HepG2 (cell line): ENCODE measurements at regions not wholly inside any gene's neighbourhood (a gene's known extent, or its start where the extent isn't known, plus 50 kb on each side); places are given as distances from the start of the nearest gene placed in this dataset.

Experiments
- ATAC-seq: fragments of 200-7000 bp; cut with Tn5 transposase; 3 replicates; pipeline ENCODE4 v1.9.1; 2020; ENCODE audit warnings: mild to moderate bottlenecking, moderate library complexity
- BruUV-seq: library from RNA; stranded (reverse); fragments of 400-500 nt; replicated peaks from 2 replicates; lab custom pipeline; 2021; lab: Mats Ljungman, UMichigan
- CTCF ChIA-PET: fragments of 300-600 bp; formaldehyde crosslinking; extraction: SDS; loops from one replicate; lab custom pipeline; 2021; ENCODE audit warnings: low total read pairs, inconsistent platforms, low intra/inter-chr PET ratio; lab: Yijun Ruan, JAX
- POLR2A ChIA-PET: fragments of 350-600 bp; sonication (Branson Sonifier 250); formaldehyde crosslinking; loops from one replicate; lab custom pipeline; 2020; ENCODE audit warnings: antibody characterized with exemption, inconsistent platforms; lab: Yijun Ruan, JAX
- DNase-seq: peaks from one replicate; pipeline ENCODE4 v3.0.0-alpha.2; 2015; ENCODE audit warnings: low spot score
- FAIRE-seq: peaks from 3 replicates; lab custom pipeline; 2011; peaks lifted over from hg19 to GRCh38; lab: Jason Lieb, UNC
- H2AFZ ChIP-seq: one replicate; pipeline ENCODE4 v1.6.1; 2011; ENCODE audit warnings: low read length, inconsistent platforms
- H3K27ac ChIP-seq: fragments of 300-600 bp; 3 replicates; pipeline ENCODE4 v1.8.0; 2011; ENCODE audit warnings: mixed run types, mild to moderate bottlenecking, mixed read lengths, low read length, inconsistent platforms; ENCODE audit not compliant: insufficient read depth; ENCODE audit errors: extremely low read length
- H3K27me3 ChIP-seq, 2 experiments: fragments of 200-600 bp in 1 of 2; 2 replicates in 1 of 2; 3 replicates in 1 of 2; pipeline versions ENCODE4 v1.6.0 to v1.8.0; 2011; ENCODE audit warnings: low read length in 2 of 2, mild to moderate bottlenecking in 2 of 2, moderate library complexity in 2 of 2, inconsistent platforms in 1 of 2; ENCODE audit not compliant: insufficient read depth in 2 of 2, control insufficient read depth in 1 of 2
- H3K36me3 ChIP-seq, 2 experiments: fragments of 200-600 bp in 1 of 2; replicated peaks in 1 of 2; 2 replicates in 1 of 2; 3 replicates in 1 of 2; pipeline versions ENCODE4 v1.5.1 to v1.8.0; 2011; ENCODE audit warnings: low read length in 2 of 2, inconsistent platforms in 1 of 2; ENCODE audit not compliant: insufficient read depth in 2 of 2, control insufficient read depth in 1 of 2
- H3K4me1 ChIP-seq: 2 replicates; pipeline ENCODE4 v1.5.1; 2012; ENCODE audit warnings: low read length, inconsistent platforms; ENCODE audit not compliant: insufficient read depth
- H3K4me2 ChIP-seq: 2 replicates; pipeline ENCODE4 v1.6.0; 2011; ENCODE audit warnings: low read depth, low read length, inconsistent platforms
- H3K4me3 ChIP-seq, 3 experiments: fragments of 200-600 bp in 1 of 3; sonication (generic), shearing (Covaris generic) in 1 of 3; replicated peaks in 1 of 3; 2 replicates each; pipeline ENCODE4 v1.5.1; 2011 to 2016; ENCODE audit warnings: low read length in 3 of 3, inconsistent platforms in 2 of 3, low read depth in 2 of 3, mild to moderate bottlenecking in 2 of 3, control low read depth in 1 of 3, mixed read lengths in 1 of 3; ENCODE audit not compliant: insufficient read depth in 1 of 3
- H3K79me2 ChIP-seq: one replicate; pipeline ENCODE4 v1.6.1; 2011; ENCODE audit warnings: low read length, inconsistent platforms; ENCODE audit not compliant: insufficient read depth
- H3K9ac ChIP-seq: 2 replicates; pipeline ENCODE4 v1.6.0; 2011; ENCODE audit warnings: mild to moderate bottlenecking, low read depth, low read length, inconsistent platforms; ENCODE audit not compliant: insufficient read depth
- H3K9me3 ChIP-seq: 2 replicates; pipeline ENCODE4 v1.5.1; 2012; ENCODE audit warnings: mild to moderate bottlenecking, low read length
- H4K20me1 ChIP-seq: 2 replicates; pipeline ENCODE4 v1.6.0; 2011; ENCODE audit warnings: inconsistent platforms, mild to moderate bottlenecking, low read length, moderate library complexity; ENCODE audit not compliant: insufficient read depth
- ADNP ChIP-seq: sonication (generic); formaldehyde crosslinking; IDR thresholded peaks from 2 replicates; pipeline ENCODE4 v1.4.0; 2020; ENCODE audit warnings: missing genetic modification reagents
- NR2F1 ChIP-seq, 2 experiments: fragments of 450-650 bp in 1 of 2; formaldehyde crosslinking in 1 of 2; IDR thresholded peaks; 2 replicates each; pipeline versions ENCODE4 v1.5.0 to v1.6.1; 2016 to 2020; ENCODE audit warnings: mild to moderate bottlenecking in 1 of 2, missing compliant biosample characterization in 1 of 2, missing genetic modification reagents in 1 of 2, moderate library complexity in 1 of 2
- ZBTB38 ChIP-seq: sonication (generic); formaldehyde crosslinking; IDR thresholded peaks from 2 replicates; pipeline ENCODE4 v1.5.1; 2020; ENCODE audit warnings: mild to moderate bottlenecking, missing genetic modification reagents
- ZFP1 ChIP-seq: IDR thresholded peaks from 2 replicates; pipeline ENCODE4 v1.6.1; 2016
- ZMYM4 ChIP-seq: sonication (generic); formaldehyde crosslinking; IDR thresholded peaks from 2 replicates; pipeline ENCODE4 v1.8.1; 2023; ENCODE audit warnings: mild to moderate bottlenecking, missing genetic modification reagents
- WGBS: methylation state at CpG from one replicate; pipeline ENCODE4 v1.1.6; 2017; ENCODE audit warnings: low lambda C conversion rate; 5-methylcytosine and 5-hydroxymethylcytosine counted together
- in situ Hi-C: cut with HindIII; loops from 2 replicates; pipeline ENCODE4 v1.10.0; 2017; ENCODE audit warnings: low pct_unique_long_range_greater_than_20kb; ENCODE audit not compliant: extremely low pct_ligation_motif_present
- intact Hi-C: fragments of 100-400 bp; cut with micrococcal nuclease; formaldehyde crosslinking; loops from one replicate; pipeline ENCODE4 v1.10.0; 2022; ENCODE audit not compliant: unreplicated experiment
- TF ChIP-seq, protein P1 (sequence below): sonication (generic); formaldehyde crosslinking; IDR thresholded peaks from 2 replicates; pipeline ENCODE4 v1.4.0; 2020; ENCODE audit warnings: missing genetic modification reagents
- TF ChIP-seq, protein P2 (sequence below): sonication (generic); formaldehyde crosslinking; IDR thresholded peaks from 2 replicates; pipeline ENCODE4 v1.4.0; 2020; ENCODE audit warnings: missing genetic modification reagents, borderline replicate concordance
- TF ChIP-seq, protein P3 (sequence below): sonication (generic); formaldehyde crosslinking; IDR thresholded peaks from 2 replicates; pipeline ENCODE4 v1.5.1; 2020; ENCODE audit warnings: missing genetic modification reagents, mild to moderate bottlenecking, borderline replicate concordance

DNA sequence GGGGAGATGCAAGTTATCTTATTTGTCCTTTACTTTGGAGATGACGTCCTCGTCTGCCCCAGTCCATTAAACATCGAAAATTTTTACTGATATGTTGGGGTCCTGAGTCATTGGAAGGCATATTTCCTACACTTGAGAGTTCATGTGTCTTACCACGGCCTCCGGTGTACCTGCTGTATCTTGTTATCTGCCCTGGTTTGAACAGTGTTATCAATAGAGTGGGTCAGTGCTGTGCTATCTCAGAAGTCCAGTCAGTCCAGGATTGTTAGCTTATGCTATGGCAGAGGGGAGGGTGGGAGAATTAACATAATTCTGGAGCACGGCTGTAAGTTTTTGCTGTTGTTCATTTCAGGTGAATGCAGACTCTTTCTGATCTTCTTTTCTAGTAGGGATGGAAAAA, 102.3 kb downstream of the ADCYAP1 start:
- intact Hi-C loops (no loop called here), in situ Hi-C loops (no loop called here)
- Histone ChIP-seq H3K9ac (no peak overlapping the region), H2AFZ (no peak overlapping the region), H3K79me2 (no peaks in the 10 kb centered on the region), H3K4me3 (no peak overlapping the region), H3K27ac (no peak overlapping the region), H3K4me1 (no peaks in the 10 kb centered on the region), H4K20me1 (no peaks in the 10 kb centered on the region), H3K4me2 (no peak overlapping the region), H3K9me3 (no peaks in the 10 kb centered on the region), H3K36me3 (no peaks in the 10 kb centered on the region), H3K27me3 (no peaks in the 10 kb centered on the region)
- DNase-seq, result no peak
- FAIRE-seq, result no peak
- no peak for ATAC-seq
- ChIA-PET CTCF (no interaction called here), POLR2A (no interaction called here)
- under 1% methylated on average over 6 of the region's 6 CpGs for WGBS
- no peak for TF ChIP-seq ZFP1 (CRISPR knock-in tag)
- TF ChIP-seq ADNP, result no peak
- TF ChIP-seq, protein P1, sequence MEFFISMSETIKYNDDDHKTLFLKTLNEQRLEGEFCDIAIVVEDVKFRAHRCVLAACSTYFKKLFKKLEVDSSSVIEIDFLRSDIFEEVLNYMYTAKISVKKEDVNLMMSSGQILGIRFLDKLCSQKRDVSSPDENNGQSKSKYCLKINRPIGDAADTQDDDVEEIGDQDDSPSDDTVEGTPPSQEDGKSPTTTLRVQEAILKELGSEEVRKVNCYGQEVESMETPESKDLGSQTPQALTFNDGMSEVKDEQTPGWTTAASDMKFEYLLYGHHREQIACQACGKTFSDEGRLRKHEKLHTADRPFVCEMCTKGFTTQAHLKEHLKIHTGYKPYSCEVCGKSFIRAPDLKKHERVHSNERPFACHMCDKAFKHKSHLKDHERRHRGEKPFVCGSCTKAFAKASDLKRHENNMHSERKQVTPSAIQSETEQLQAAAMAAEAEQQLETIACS (CRISPR knock-in tag), result no peak
- TF ChIP-seq NR2F1 (CRISPR knock-in tag; IDR thresholded peaks at IDR 0.05), result no peak
- TF ChIP-seq, protein P2, sequence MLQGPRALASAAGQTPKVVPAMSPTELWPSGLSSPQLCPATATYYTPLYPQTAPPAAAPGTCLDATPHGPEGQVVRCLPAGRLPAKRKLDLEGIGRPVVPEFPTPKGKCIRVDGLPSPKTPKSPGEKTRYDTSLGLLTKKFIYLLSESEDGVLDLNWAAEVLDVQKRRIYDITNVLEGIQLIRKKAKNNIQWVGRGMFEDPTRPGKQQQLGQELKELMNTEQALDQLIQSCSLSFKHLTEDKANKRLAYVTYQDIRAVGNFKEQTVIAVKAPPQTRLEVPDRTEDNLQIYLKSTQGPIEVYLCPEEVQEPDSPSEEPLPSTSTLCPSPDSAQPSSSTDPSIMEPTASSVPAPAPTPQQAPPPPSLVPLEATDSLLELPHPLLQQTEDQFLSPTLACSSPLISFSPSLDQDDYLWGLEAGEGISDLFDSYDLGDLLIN, result no peak
- TF ChIP-seq ZMYM4 (CRISPR knock-in tag), result no peak
- TF ChIP-seq, protein P3, sequence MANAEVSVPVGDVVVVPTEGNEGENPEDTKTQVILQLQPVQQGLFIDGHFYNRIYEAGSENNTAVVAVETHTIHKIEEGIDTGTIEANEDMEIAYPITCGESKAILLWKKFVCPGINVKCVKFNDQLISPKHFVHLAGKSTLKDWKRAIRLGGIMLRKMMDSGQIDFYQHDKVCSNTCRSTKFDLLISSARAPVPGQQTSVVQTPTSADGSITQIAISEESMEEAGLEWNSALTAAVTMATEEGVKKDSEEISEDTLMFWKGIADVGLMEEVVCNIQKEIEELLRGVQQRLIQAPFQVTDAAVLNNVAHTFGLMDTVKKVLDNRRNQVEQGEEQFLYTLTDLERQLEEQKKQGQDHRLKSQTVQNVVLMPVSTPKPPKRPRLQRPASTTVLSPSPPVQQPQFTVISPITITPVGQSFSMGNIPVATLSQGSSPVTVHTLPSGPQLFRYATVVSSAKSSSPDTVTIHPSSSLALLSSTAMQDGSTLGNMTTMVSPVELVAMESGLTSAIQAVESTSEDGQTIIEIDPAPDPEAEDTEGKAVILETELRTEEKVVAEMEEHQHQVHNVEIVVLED (CRISPR knock-in tag), result no peak
- TF ChIP-seq ZBTB38, result no peak
- BruUV-seq, result no TSS peak
